Endothelial cell of umbilical vein (primary cell): ENCODE measurements at regions not wholly inside any gene's neighbourhood (a gene's known extent, or its start where the extent isn't known, plus 50 kb on each side); places are given as distances from the start of the nearest gene placed in this dataset.

Experiments used
- BruUV-seq: library from RNA; stranded (reverse); fragments of 400-500 nt; replicated peaks from 2 replicates; lab custom pipeline; 2021; lab: Mats Ljungman, UMichigan
- CTCF ChIA-PET: fragments of 300-600, 350-600 bp; sonication (Branson Sonifier 250); formaldehyde crosslinking; loops from one replicate; lab custom pipeline; 2021; ENCODE audit warnings: antibody characterized with exemption, inconsistent platforms; lab: Charles Lee
- POLR2A ChIA-PET: fragments of 300-600, 350-600 bp; sonication (Branson Sonifier 250); formaldehyde crosslinking; loops from one replicate; lab custom pipeline; 2021; ENCODE audit warnings: antibody characterized with exemption, inconsistent platforms; lab: Charles Lee
- DNase-seq: peaks from one replicate; pipeline ENCODE4 v3.0.0-alpha.2; 2011; ENCODE audit warnings: low read depth, low spot score
- FAIRE-seq: peaks from 2 replicates; lab custom pipeline; 2011; peaks lifted over from hg19 to GRCh38; lab: Jason Lieb, UNC
- H2AFZ ChIP-seq: 2 replicates; pipeline ENCODE4 v1.6.0; 2012; ENCODE audit warnings: low read depth, low read length, control low read depth, inconsistent platforms
- H3K27ac ChIP-seq: 2 replicates; pipeline ENCODE4 v1.5.1; 2011; ENCODE audit warnings: low read depth, mild to moderate bottlenecking, control low read depth, low read length, moderate library complexity; ENCODE audit not compliant: insufficient read depth
- H3K27me3 ChIP-seq, 2 experiments: 2 replicates each; pipeline versions ENCODE4 v1.6.0 to v1.6.1; 2011; ENCODE audit warnings: low read length in 2 of 2, mixed read lengths in 1 of 2; ENCODE audit not compliant: control insufficient read depth in 2 of 2, insufficient read depth in 2 of 2
- H3K36me3 ChIP-seq, 2 experiments: 2 replicates in 1 of 2; 3 replicates in 1 of 2; pipeline ENCODE4 v1.5.1; 2011; ENCODE audit warnings: low read length in 2 of 2, mild to moderate bottlenecking in 1 of 2, moderate library complexity in 1 of 2; ENCODE audit not compliant: control insufficient read depth in 2 of 2, insufficient read depth in 2 of 2; ENCODE audit errors: extremely low read depth in 1 of 2
- H3K4me1 ChIP-seq: 3 replicates; pipeline ENCODE4 v1.5.1; 2011; ENCODE audit warnings: mild to moderate bottlenecking, low read length; ENCODE audit not compliant: control insufficient read depth, insufficient read depth; ENCODE audit errors: extremely low read depth
- H3K4me2 ChIP-seq: 2 replicates; pipeline ENCODE4 v1.6.1; 2011; ENCODE audit warnings: low read length, control low read depth, mixed read lengths; ENCODE audit not compliant: insufficient read depth
- H3K4me3 ChIP-seq, 3 experiments: fragments of 200-600 bp in 1 of 3; sonication (generic), shearing (Covaris generic) in 1 of 3; replicated peaks in 1 of 3; 2 replicates each; pipeline ENCODE4 v1.5.1; 2011 to 2016; ENCODE audit warnings: control low read depth in 3 of 3, low read length in 3 of 3, mild to moderate bottlenecking in 2 of 3, inconsistent platforms in 1 of 3, low read depth in 1 of 3, moderate library complexity in 1 of 3; ENCODE audit not compliant: insufficient read depth in 1 of 3
- H3K79me2 ChIP-seq: 2 replicates; pipeline ENCODE4 v1.6.0; 2012; ENCODE audit warnings: low read length, inconsistent platforms; ENCODE audit not compliant: control insufficient read depth, insufficient read depth
- H3K9ac ChIP-seq: replicated peaks from 2 replicates; pipeline ENCODE3; 2011; ENCODE audit warnings: low read length, control low read depth; ENCODE audit not compliant: insufficient read depth; ENCODE audit errors: extremely low read depth
- H3K9me1 ChIP-seq: replicated peaks from 3 replicates; pipeline ENCODE4 v1.6.0; 2011; ENCODE audit warnings: mild to moderate bottlenecking, low read length; ENCODE audit not compliant: control insufficient read depth, insufficient read depth; ENCODE audit errors: extremely low read depth
- H3K9me3 ChIP-seq: replicated peaks from 2 replicates; pipeline ENCODE4 v1.5.1; 2012; ENCODE audit warnings: low read length, inconsistent platforms; ENCODE audit not compliant: control insufficient read depth, insufficient read depth
- H4K20me1 ChIP-seq: replicated peaks from 2 replicates; pipeline ENCODE3; 2011; ENCODE audit warnings: mild to moderate bottlenecking, low read length; ENCODE audit not compliant: control insufficient read depth, insufficient read depth; ENCODE audit errors: extremely low read depth
- EZH2 ChIP-seq: IDR thresholded peaks from 2 replicates; pipeline ENCODE4 v1.6.1; 2012; ENCODE audit warnings: borderline replicate concordance, low read depth, mild to moderate bottlenecking, moderate library complexity, low read length, inconsistent platforms; ENCODE audit not compliant: severe bottlenecking
- FOS ChIP-seq: IDR thresholded peaks from 2 replicates; pipeline ENCODE4 v1.6.1; 2011; ENCODE audit warnings: mild to moderate bottlenecking, low read length, moderate library complexity, borderline replicate concordance; ENCODE audit not compliant: insufficient read depth
- GATA2 ChIP-seq: IDR thresholded peaks from 2 replicates; pipeline ENCODE4 v1.7.0; 2011; ENCODE audit warnings: low read depth, mild to moderate bottlenecking, moderate library complexity, mixed read lengths, low read length; ENCODE audit not compliant: insufficient read length, insufficient read depth
- JUN ChIP-seq: IDR thresholded peaks from 2 replicates; pipeline ENCODE4 v1.6.1; 2011; ENCODE audit warnings: borderline replicate concordance, low read depth; ENCODE audit not compliant: insufficient read length, insufficient read depth
- POLR2A ChIP-seq: IDR thresholded peaks from 2 replicates; pipeline ENCODE4 v1.6.1; 2012; ENCODE audit warnings: low read depth, mild to moderate bottlenecking, control low read depth, low read length
- POLR2AphosphoS5 ChIP-seq: IDR thresholded peaks from 2 replicates; pipeline ENCODE4 v1.6.1; 2012; ENCODE audit warnings: low read depth, mild to moderate bottlenecking, control low read depth, low read length, moderate library complexity; ENCODE audit not compliant: insufficient read depth
- dilution Hi-C: fragments of 300-500 bp; cut with MboI; formaldehyde crosslinking; loops from one replicate; pipeline ENCODE4 v1.15.0; 2019; ENCODE audit warnings: low sequenced_read_pairs; ENCODE audit not compliant: extremely low pct_ligation_motif_present
- intact Hi-C: fragments of 100-400 bp; cut with micrococcal nuclease; formaldehyde crosslinking; loops from one replicate; pipeline ENCODE4 v1.10.0; 2022
- TF ChIP-seq, protein P1 (sequence below), 2 donors: IDR thresholded peaks; 1 replicate in 1 of 2; 2 replicates in 1 of 2; pipeline ENCODE4 v1.5.1; 2011; ENCODE audit warnings: low read length in 2 of 2, mild to moderate bottlenecking in 2 of 2, moderate library complexity in 2 of 2, control low read depth in 1 of 2, inconsistent platforms in 1 of 2, low read depth in 1 of 2; ENCODE audit not compliant: insufficient read depth in 1 of 2; ENCODE audit errors: extremely low read depth in 1 of 2

DNA sequence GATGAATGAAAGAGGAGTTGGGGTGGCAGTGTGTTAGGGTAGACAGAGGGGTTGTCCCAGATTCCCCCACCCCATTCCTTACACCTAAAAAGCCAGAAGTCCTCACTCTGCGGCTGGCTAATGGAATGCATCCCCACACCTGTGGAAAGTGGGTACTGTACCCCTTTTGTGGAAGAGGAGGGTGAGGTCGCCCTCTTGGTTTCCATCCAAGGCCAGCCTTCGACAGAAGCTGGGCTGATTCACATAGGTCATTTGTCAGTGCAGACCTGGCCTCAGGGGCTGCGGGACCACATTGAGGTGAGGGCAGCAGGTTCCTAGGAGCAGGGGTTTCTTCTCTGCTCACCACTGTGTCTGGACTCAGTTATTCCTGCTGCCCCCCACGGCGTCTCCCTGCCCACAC, 671.6 kb downstream of the MATN1 start:
- no peaks in the 10 kb centered on the region for H3K79me2 ChIP-seq
- no peaks in the 10 kb centered on the region for H4K20me1 ChIP-seq
- no peaks in the 10 kb centered on the region for H3K9me3 ChIP-seq
- no peaks in the 10 kb centered on the region for H3K27me3 ChIP-seq
- BruUV-seq: no TSS peak
- intact Hi-C loops (no loop called here), dilution Hi-C loops (no loop called here)
- no peak overlapping the region for H3K4me2 ChIP-seq
- no peak for DNase-seq
- FAIRE-seq: no peak
- ChIA-PET POLR2A (no interaction called here), CTCF (no interaction called here)
- H3K36me3 ChIP-seq: no peaks in the 10 kb centered on the region
- no peak overlapping the region for H3K27ac ChIP-seq
- no peak overlapping the region for H3K9ac ChIP-seq
- no peak for TF ChIP-seq EZH2
- no peak for TF ChIP-seq JUN
- no peak for TF ChIP-seq FOS
- no peak for TF ChIP-seq POLR2A
- no peak for TF ChIP-seq GATA2
- no peak for TF ChIP-seq POLR2AphosphoS5
- TF ChIP-seq, protein P1, sequence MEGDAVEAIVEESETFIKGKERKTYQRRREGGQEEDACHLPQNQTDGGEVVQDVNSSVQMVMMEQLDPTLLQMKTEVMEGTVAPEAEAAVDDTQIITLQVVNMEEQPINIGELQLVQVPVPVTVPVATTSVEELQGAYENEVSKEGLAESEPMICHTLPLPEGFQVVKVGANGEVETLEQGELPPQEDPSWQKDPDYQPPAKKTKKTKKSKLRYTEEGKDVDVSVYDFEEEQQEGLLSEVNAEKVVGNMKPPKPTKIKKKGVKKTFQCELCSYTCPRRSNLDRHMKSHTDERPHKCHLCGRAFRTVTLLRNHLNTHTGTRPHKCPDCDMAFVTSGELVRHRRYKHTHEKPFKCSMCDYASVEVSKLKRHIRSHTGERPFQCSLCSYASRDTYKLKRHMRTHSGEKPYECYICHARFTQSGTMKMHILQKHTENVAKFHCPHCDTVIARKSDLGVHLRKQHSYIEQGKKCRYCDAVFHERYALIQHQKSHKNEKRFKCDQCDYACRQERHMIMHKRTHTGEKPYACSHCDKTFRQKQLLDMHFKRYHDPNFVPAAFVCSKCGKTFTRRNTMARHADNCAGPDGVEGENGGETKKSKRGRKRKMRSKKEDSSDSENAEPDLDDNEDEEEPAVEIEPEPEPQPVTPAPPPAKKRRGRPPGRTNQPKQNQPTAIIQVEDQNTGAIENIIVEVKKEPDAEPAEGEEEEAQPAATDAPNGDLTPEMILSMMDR (IDR thresholded peaks at IDR 0.05; ENCODE audit: extremely low read depth in 1 of 2, insufficient read depth in 1 of 2, low read depth in 1 of 2, low read length in 2 of 2): no peak
- no peaks in the 10 kb centered on the region for H3K9me1 ChIP-seq
- H3K4me1 ChIP-seq: no peaks in the 10 kb centered on the region
- H2AFZ ChIP-seq: no peak overlapping the region
- no peak overlapping the region for H3K4me3 ChIP-seq
